Transverse colon (tissue), 4 donors: ENCODE measurements at regions not wholly inside any gene's neighbourhood (a gene's known extent, or its start where the extent isn't known, plus 50 kb on each side); places are given as distances from the start of the nearest gene placed in this dataset.

Experiments used
- DNase-seq: peaks from one replicate; pipeline ENCODE4 v3.0.0-alpha.2; 2019
- H3K27ac ChIP-seq, 4 donors: fragments of 200-600 bp; sonication (generic); 2 replicates each; pipeline ENCODE4 v1.5.1; 2016 to 2018; ENCODE audit warnings: inconsistent platforms in 4 of 4
- H3K27me3 ChIP-seq: fragments of 200-600 bp; sonication (generic); 2 replicates; pipeline ENCODE4 v1.5.1; 2017; ENCODE audit warnings: inconsistent platforms
- H3K36me3 ChIP-seq, 4 donors: fragments of 200-600 bp; sonication (generic); 2 replicates each; pipeline ENCODE4 v1.5.1; 2017 to 2019; ENCODE audit warnings: inconsistent platforms in 4 of 4
- H3K4me1 ChIP-seq, 4 donors: fragments of 200-600 bp; sonication (generic); 2 replicates each; pipeline ENCODE4 v1.5.1; 2017 to 2020; ENCODE audit warnings: inconsistent platforms in 4 of 4
- H3K4me3 ChIP-seq, 4 donors: fragments of 200-600 bp; sonication (generic); 1 replicate in 1 of 4; 2 replicates in 3 of 4; pipeline versions ENCODE4 v1.5.1 to v1.6.1; 2017 to 2019; ENCODE audit warnings: inconsistent platforms in 4 of 4
- H3K9me3 ChIP-seq, 2 donors: fragments of 200-600 bp; sonication (generic); 2 replicates each; pipeline ENCODE4 v1.5.1; 2017 to 2019; ENCODE audit warnings: inconsistent platforms in 2 of 2
- CTCF ChIP-seq, 5 experiments: fragments of 200-600 bp in 3 of 5; fragments of 450-650 bp in 2 of 5; sonication (generic) in 3 of 5; IDR thresholded peaks; 1 replicate in 2 of 5; 2 replicates in 3 of 5; pipeline ENCODE4 v1.5.1; 2016 to 2017; ENCODE audit warnings: antibody characterized with exemption in 5 of 5, inconsistent platforms in 3 of 5, mild to moderate bottlenecking in 2 of 5, moderate library complexity in 1 of 5
- EP300 ChIP-seq: sonication (generic); formaldehyde crosslinking; IDR thresholded peaks from one replicate; pipeline ENCODE4 v1.6.1; 2017; ENCODE audit warnings: antibody characterized with exemption, low read depth
- POLR2A ChIP-seq: fragments of 450-650 bp; IDR thresholded peaks from one replicate; pipeline ENCODE4 v1.6.1; 2016; ENCODE audit warnings: antibody characterized with exemption, mild to moderate bottlenecking, moderate library complexity
- POLR2AphosphoS5 ChIP-seq, 3 donors: sonication (generic); formaldehyde crosslinking; IDR thresholded peaks; one replicate each; pipeline ENCODE4 v1.6.1; 2016; ENCODE audit warnings: antibody characterized with exemption in 3 of 3
- WGBS, 2 donors: methylation state at CpG; one replicate each; pipeline ENCODE4 v1.1.5; 2018; ENCODE audit warnings: low coverage in 1 of 2; 5-methylcytosine and 5-hydroxymethylcytosine counted together
- in situ Hi-C, 4 donors: fragments of 200-750 bp; cut with MboI; loops; one replicate each; pipeline versions ENCODE4 v1.15.0 to v1.15.1; 2017; ENCODE audit warnings: low sequenced_read_pairs in 3 of 4, low pct_ligation_motif_present in 1 of 4, low pct_unique_long_range_greater_than_20kb in 1 of 4
- intact Hi-C: fragments of 100-400 bp; cut with DNase I; formaldehyde crosslinking; loops from one replicate; pipeline ENCODE4 v1.15.1; 2023; ENCODE audit warnings: low total_unique reads

DNA sequence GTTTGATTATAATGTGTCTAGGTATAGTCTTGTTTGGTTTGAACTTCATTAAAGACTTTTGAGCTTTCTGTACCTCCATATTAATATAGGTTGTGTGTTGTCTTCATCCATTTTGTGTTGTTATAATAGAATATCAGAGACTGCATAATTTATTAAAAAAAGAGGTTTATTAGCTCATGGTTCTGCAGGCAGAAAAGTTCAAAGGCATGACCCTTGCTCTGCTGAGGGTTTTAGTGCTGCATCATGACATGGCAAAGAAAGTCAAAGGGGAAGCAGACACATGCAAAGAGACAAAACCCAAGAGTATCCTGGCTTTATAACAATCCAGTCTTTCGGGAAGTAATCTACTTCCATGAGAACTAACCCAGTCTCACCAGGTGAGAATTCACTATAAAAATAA, 358.2 kb downstream of the EDEM1 start:
- H3K27me3 ChIP-seq, result no peaks in the 10 kb centered on the region
- TF ChIP-seq POLR2AphosphoS5 (IDR thresholded peaks at IDR 0.05), result no peak
- TF ChIP-seq CTCF (IDR thresholded peaks at IDR 0.05), result no peak
- TF ChIP-seq POLR2A, result no peak
- TF ChIP-seq EP300, result no peak
- peaks cover 18 to 21% of the 10 kb centered on the region in 2 donors for H3K9me3 ChIP-seq
- no peak for DNase-seq
- intact Hi-C loops (no loop called here), in situ Hi-C loops (no loop called here)
- no peak overlapping the region for H3K4me3 ChIP-seq
- H3K36me3 ChIP-seq, result no peaks in the 10 kb centered on the region
- no peaks in the 10 kb centered on the region for H3K4me1 ChIP-seq
- no peak overlapping the region for H3K27ac ChIP-seq
- 70 to 91% methylated on average over 1 of the region's 1 CpG for WGBS, 2 donors

GRCh38 chr3:5553203-5553602, 365.7 kb downstream of the EDEM1 start:
- in situ Hi-C loops, result no loop called here
- WGBS, 2 donors, result 82 to 94% methylated on average over 2 to 8 of the region's 8 CpGs

GRCh38 chr3:5554245-5554747, 366.8 kb downstream of the EDEM1 start:
- Histone ChIP-seq H3K27ac (no peak overlapping the region), H3K27me3 (no peaks in the 10 kb centered on the region), H3K9me3 (no peaks in the 10 kb centered on the region), H3K4me1 (no peaks in the 10 kb centered on the region), H3K4me3 (no peak overlapping the region), H3K36me3 (no peaks in the 10 kb centered on the region)
- in situ Hi-C loops, result no loop called here
- TF ChIP-seq EP300, result no peak
- TF ChIP-seq CTCF (IDR thresholded peaks at IDR 0.05), result no peak
- TF ChIP-seq POLR2A, result no peak
- TF ChIP-seq POLR2AphosphoS5 (IDR thresholded peaks at IDR 0.05), result no peak
- no peak for DNase-seq
- intact Hi-C loops, result no loop called here

More at GRCh38 chr3:5553203-5553602, 365.7 kb downstream of the EDEM1 start:
- no peak for DNase-seq
- Histone ChIP-seq H3K4me1 (no peaks in the 10 kb centered on the region), H3K27me3 (no peaks in the 10 kb centered on the region), H3K9me3 (no peaks in the 10 kb centered on the region), H3K27ac (no peak overlapping the region), H3K36me3 (no peaks in the 10 kb centered on the region), H3K4me3 (no peak overlapping the region)
- TF ChIP-seq POLR2A (no peak), POLR2AphosphoS5 (IDR thresholded peaks at IDR 0.05) (no peak), CTCF (IDR thresholded peaks at IDR 0.05) (no peak), EP300 (no peak)
- intact Hi-C loops, result no loop called here

GRCh38 chr3:5560199-5560598, 372.7 kb downstream of the EDEM1 start:
- Histone ChIP-seq H3K27me3 (no peaks in the 10 kb centered on the region), H3K4me1 (no peaks in the 10 kb centered on the region), H3K36me3 (no peaks in the 10 kb centered on the region), H3K4me3 (no peak overlapping the region), H3K9me3 (no peaks in the 10 kb centered on the region), H3K27ac (no peak overlapping the region)
- no peak for DNase-seq
- TF ChIP-seq CTCF (IDR thresholded peaks at IDR 0.05) (no peak), POLR2AphosphoS5 (IDR thresholded peaks at IDR 0.05) (no peak), EP300 (no peak), POLR2A (no peak)
- 93 to 100% methylated on average over 1 of the region's 1 CpG for WGBS, 2 donors
- intact Hi-C loops, result no loop called here
- in situ Hi-C loops, result no loop called here
